MM.1S (cell line): ENCODE measurements at regions not wholly inside any gene's neighbourhood (a gene's known extent, or its start where the extent isn't known, plus 50 kb on each side); places are given as distances from the start of the nearest gene placed in this dataset.
A peak's percentile ranks its signal among the peaks of the same experiment; 100 is the strongest.

Experiments
- DNase-seq: peaks from one replicate; pipeline ENCODE4 v3.0.0-alpha.2; 2015
- H2AFZ ChIP-seq: fragments of 300-600 bp; sonication (generic); 2 replicates; pipeline ENCODE4 v1.6.0; 2016; ENCODE audit warnings: antibody characterized with exemption, low read length
- H3F3A ChIP-seq: fragments of 300-600 bp; sonication (generic); 2 replicates; pipeline ENCODE4 v1.6.1; 2016; ENCODE audit warnings: mild to moderate bottlenecking, antibody characterized with exemption, low read length, moderate library complexity, mixed read lengths; ENCODE audit not compliant: insufficient read depth
- H3K27ac ChIP-seq: fragments of 300-600 bp; sonication (generic); 2 replicates; pipeline ENCODE4 v1.5.1; 2016; ENCODE audit warnings: mild to moderate bottlenecking, low read length
- H3K27me3 ChIP-seq: fragments of 300-600 bp; sonication (generic); replicated peaks from 2 replicates; pipeline ENCODE4 v1.6.0; 2016; ENCODE audit warnings: low read length; ENCODE audit not compliant: insufficient read depth
- H3K36me3 ChIP-seq: fragments of 300-600 bp; sonication (generic); replicated peaks from 2 replicates; pipeline ENCODE4 v1.6.1; 2016; ENCODE audit warnings: mild to moderate bottlenecking, low read length, mixed read lengths; ENCODE audit not compliant: insufficient read depth
- H3K4me1 ChIP-seq: fragments of 300-600 bp; sonication (generic); 2 replicates; pipeline ENCODE4 v1.6.1; 2016; ENCODE audit warnings: low read length, mixed read lengths
- H3K4me2 ChIP-seq: fragments of 300-600 bp; sonication (generic); 2 replicates; pipeline ENCODE4 v1.6.0; 2016; ENCODE audit warnings: low read depth, low read length
- H3K4me3 ChIP-seq: fragments of 300-600 bp; sonication (generic); 2 replicates; pipeline ENCODE4 v1.5.1; 2016; ENCODE audit warnings: low read length, mixed read lengths
- H3K79me2 ChIP-seq: fragments of 300-600 bp; sonication (generic); 2 replicates; pipeline ENCODE4 v1.6.1; 2016; ENCODE audit warnings: mixed run types, low read length, mixed read lengths
- H3K9ac ChIP-seq: fragments of 300-600 bp; sonication (generic); 2 replicates; pipeline ENCODE4 v1.6.1; 2016; ENCODE audit warnings: low read length, mixed read lengths
- H3K9me2 ChIP-seq: fragments of 300-600 bp; sonication (generic); replicated peaks from 2 replicates; pipeline ENCODE4 v1.6.1; 2016; ENCODE audit warnings: mild to moderate bottlenecking, low read length, mixed read lengths; ENCODE audit not compliant: insufficient read depth
- H3K9me3 ChIP-seq: fragments of 300-600 bp; sonication (generic); replicated peaks from 2 replicates; pipeline ENCODE4 v1.6.1; 2016; ENCODE audit warnings: mild to moderate bottlenecking, low read length, mixed read lengths; ENCODE audit not compliant: insufficient read depth
- H4K20me1 ChIP-seq: fragments of 300-600 bp; sonication (generic); 2 replicates; pipeline ENCODE4 v1.6.1; 2016; ENCODE audit warnings: mild to moderate bottlenecking, low read length, moderate library complexity, mixed read lengths; ENCODE audit not compliant: insufficient read depth
- CTCF ChIP-seq: fragments of 300-600 bp; sonication (generic); IDR thresholded peaks from 2 replicates; pipeline ENCODE4 v1.5.1; 2016; ENCODE audit warnings: antibody characterized with exemption, low read length, mixed read lengths
- EZH2 ChIP-seq: fragments of 300-600 bp; sonication (generic); optimal IDR thresholded peaks from 2 replicates; pipeline ENCODE3; 2017; ENCODE audit warnings: low read depth, mild to moderate bottlenecking, antibody characterized with exemption, low read length, mixed read lengths
- EZH2phosphoT487 ChIP-seq: fragments of 300-600 bp; sonication (generic); IDR thresholded peaks from 2 replicates; pipeline ENCODE4 v1.6.1; 2018; ENCODE audit warnings: antibody characterized with exemption, low read length

GRCh38 chr1:201758499-201759050, 70.4 kb upstream of the IPO9 start:
- no peak overlapping the region for H2AFZ ChIP-seq
- H3K27me3 ChIP-seq: 0 out of 2 replicates have a peak, but pooled peaks cover 5% of the 10 kb centered on the region
- peaks cover 29% of the 10 kb centered on the region for H3F3A ChIP-seq
- H3K9ac ChIP-seq: no peak overlapping the region
- no peaks in the 10 kb centered on the region for H4K20me1 ChIP-seq
- no peak overlapping the region for H3K27ac ChIP-seq
- peak; percentile 21 for DNase-seq
- TF ChIP-seq EZH2 (no peak), CTCF (no peak), EZH2phosphoT487 (no peak)
- no peaks in the 10 kb centered on the region for H3K36me3 ChIP-seq
- H3K4me1 ChIP-seq: peaks cover 41% of the 10 kb centered on the region
- H3K9me3 ChIP-seq: no peaks in the 10 kb centered on the region
- H3K79me2 ChIP-seq: peaks cover 7% of the 10 kb centered on the region
- H3K4me2 ChIP-seq: no peak overlapping the region
- H3K9me2 ChIP-seq: no peaks in the 10 kb centered on the region
- no peak overlapping the region for H3K4me3 ChIP-seq

GRCh38 chr1:201759194-201759815, 69.7 kb upstream of the IPO9 start:
- Histone ChIP-seq H3K4me3 (no peak overlapping the region), H3K4me2 (no peak overlapping the region), H3K27me3 (0 out of 2 replicates have a peak, but pooled peaks cover 5% of the 10 kb centered on the region), H3F3A (peaks cover 36% of the 10 kb centered on the region), H3K9me3 (no peaks in the 10 kb centered on the region), H3K9ac (no peak overlapping the region), H3K36me3 (no peaks in the 10 kb centered on the region), H3K27ac (no peak overlapping the region), H3K9me2 (no peaks in the 10 kb centered on the region), H4K20me1 (no peaks in the 10 kb centered on the region), H3K4me1 (peaks cover 48% of the 10 kb centered on the region), H3K79me2 (peaks cover 1% of the 10 kb centered on the region), H2AFZ (no peak overlapping the region)
- no peak for TF ChIP-seq EZH2
- no peak for DNase-seq

- Histone ChIP-seq H3F3A (peaks cover 44% of the 10 kb centered on the region), H3K4me2 (no peak overlapping the region), H3K4me1 (peaks cover 57% of the 10 kb centered on the region), H3K36me3 (no peaks in the 10 kb centered on the region), H2AFZ (no peak overlapping the region), H3K27ac (no peak overlapping the region), H3K9me3 (no peaks in the 10 kb centered on the region), H3K27me3 (0 out of 2 replicates have a peak, but pooled peaks cover 5% of the 10 kb centered on the region), H3K4me3 (no peak overlapping the region), H3K9me2 (no peaks in the 10 kb centered on the region), H3K79me2 (no peaks in the 10 kb centered on the region; the same call in 1 of the 2 replicates), H3K9ac (no peak overlapping the region), H4K20me1 (no peaks in the 10 kb centered on the region)
- TF ChIP-seq EZH2phosphoT487 (no peak), CTCF (no peak), EZH2 (no peak)
- DNase-seq: no peak
These were observed 68.4 kb upstream of the IPO9 start for GRCh38 chr1:201760516-201760915.

- DNase-seq: no peak
- Histone ChIP-seq H3K27me3 (0 out of 2 replicates have a peak, but pooled peaks cover 5% of the 10 kb centered on the region), H3K9me3 (no peaks in the 10 kb centered on the region), H3K36me3 (no peaks in the 10 kb centered on the region), H3F3A (peaks cover 44% of the 10 kb centered on the region), H2AFZ (no peak overlapping the region), H3K4me3 (no peak overlapping the region), H3K9ac (no peak overlapping the region), H3K79me2 (no peaks in the 10 kb centered on the region; the same call in 1 of the 2 replicates), H3K27ac (no peak overlapping the region), H3K4me1 (peaks cover 57% of the 10 kb centered on the region), H3K4me2 (no peak overlapping the region), H4K20me1 (no peaks in the 10 kb centered on the region), H3K9me2 (no peaks in the 10 kb centered on the region)
- TF ChIP-seq CTCF: no peak
- no peak for TF ChIP-seq EZH2
- no peak for TF ChIP-seq EZH2phosphoT487
These were observed 67.8 kb upstream of the IPO9 start for GRCh38 chr1:201761178-201761577.
